GM18861 (cell line): ENCODE measurements at regions not wholly inside any gene's neighbourhood (a gene's known extent, or its start where the extent isn't known, plus 50 kb on each side); places are given as distances from the start of the nearest gene placed in this dataset.
"Not testable (repeated sequence)": the region's sequence is repeated elsewhere in the genome, so short reads cannot be mapped to it uniquely, and the experiment has no call there.

ENCODE experiments used
- ATAC-seq: cut with Tn5 transposase; IDR thresholded peaks from one replicate; pipeline ENCODE4 v1.9.1; 2021; ENCODE audit not compliant: unreplicated experiment

DNA sequence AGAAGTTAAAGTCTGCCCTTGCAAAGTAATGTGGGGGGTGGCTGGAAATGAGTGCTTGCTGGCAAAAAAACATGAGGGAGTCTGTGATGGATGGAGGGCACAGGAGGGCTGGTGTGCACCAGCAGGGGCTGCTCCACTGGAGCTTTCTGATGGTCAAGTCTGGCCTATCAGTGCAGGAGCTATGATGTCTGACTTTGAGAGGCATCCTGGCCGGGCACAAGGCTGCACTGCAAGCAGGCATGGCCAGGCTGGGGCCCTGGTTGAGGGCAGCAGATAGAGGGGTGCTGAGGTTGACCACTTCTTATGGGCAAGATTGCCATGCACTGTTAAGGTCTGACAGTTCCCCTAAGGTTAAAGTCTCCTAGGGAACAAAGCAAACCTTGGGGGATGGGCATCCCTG is 1140.2 kb downstream of the FAM133A start:
- ATAC-seq = no peak

DNA sequence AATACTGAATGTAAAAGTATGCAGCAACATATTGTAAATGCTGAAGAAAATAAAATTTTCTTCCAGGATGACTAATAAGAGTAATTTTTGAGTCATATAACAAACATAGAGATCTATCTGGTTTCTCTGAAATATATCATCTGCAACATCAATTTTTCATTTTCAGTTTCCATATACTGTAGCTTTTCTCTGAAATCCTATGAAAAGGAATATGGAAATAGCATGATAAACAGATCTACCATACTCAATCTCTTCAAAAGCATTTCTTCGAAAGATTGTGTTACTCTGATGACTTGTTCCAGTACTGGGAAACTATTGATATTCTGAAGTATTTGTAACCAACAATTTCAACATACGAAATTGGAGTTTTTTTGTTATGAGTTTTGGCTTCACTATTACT is 1156.7 kb downstream of the FAM133A start:
- ATAC-seq = no peak

DNA sequence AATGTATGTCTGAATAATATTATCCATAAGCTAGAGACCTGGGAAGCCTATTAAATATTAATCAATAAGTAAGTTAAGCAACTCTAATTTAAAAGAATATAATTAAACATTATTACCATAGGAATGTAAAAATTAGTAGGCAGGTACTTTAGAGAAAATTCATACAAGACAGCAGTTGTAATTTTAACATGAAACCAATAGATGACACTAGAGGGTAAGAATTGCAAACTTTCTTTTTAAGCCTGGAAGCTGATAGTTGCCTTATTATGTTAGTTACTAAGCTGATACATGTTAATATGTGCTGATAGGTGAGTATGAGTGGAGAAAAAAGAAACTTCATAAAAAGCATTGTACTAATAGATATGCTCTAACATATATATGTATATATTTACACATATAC is 1157.4 kb downstream of the FAM133A start:
- no peak for ATAC-seq

DNA sequence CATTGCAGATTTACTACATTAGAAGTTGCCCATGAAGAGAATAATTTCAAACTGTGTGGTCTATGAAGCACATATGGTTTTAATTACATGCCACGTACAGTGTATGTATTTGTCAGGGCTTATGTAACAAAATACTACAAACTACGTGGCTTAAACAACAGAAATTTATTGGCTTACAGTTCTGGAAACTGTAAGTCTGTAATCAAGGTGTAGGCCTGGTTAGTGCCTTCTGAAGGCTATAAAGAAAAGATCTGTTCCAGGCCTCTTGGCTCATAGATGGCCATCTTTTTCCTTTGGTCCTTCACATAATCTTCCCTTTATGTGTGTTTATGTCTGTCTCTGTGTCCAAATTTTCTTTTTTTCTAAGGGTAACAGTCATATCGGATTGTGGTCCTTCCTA is 1160.2 kb downstream of the FAM133A start:
- no peak for ATAC-seq

DNA sequence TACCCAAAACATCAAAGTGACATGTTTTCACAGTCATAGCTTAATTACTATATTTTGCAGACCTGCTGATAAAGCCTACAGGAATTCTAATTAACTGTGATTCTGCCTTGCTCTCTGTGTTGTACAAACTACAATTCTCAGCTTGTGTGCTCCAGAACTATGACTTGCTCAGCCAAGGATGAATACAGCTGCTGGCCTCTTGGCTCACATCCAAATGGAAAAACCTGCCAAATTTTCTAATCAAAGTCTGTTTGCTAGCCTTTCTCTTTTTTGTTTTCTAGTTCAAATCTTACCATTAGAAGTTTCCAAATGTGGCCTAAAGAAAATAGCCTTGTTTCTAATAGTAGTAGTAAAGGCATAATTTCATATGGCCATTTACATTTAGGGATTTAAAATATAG is 1176.8 kb downstream of the FAM133A start:
- ATAC-seq = no peak

DNA sequence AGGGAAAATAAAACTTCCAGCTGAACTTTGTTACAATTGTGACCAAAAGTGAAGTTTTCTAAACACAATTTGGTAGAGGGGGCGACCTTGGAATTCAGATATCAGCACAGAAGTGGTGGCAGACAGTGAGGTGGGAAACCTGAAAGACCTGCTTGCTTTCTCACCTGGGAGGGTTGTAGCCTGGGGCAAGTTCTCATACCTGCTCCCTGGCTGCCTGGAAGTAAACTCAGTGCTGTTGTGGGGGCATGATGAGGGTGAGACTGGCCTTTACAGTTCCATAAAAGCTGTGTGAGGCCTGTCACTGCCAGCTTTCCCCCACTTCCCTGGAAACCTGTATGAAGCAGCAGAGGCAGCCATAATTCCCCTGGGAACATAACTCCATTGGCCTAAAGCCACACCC is 1180.2 kb downstream of the FAM133A start:
- no peak for ATAC-seq

DNA sequence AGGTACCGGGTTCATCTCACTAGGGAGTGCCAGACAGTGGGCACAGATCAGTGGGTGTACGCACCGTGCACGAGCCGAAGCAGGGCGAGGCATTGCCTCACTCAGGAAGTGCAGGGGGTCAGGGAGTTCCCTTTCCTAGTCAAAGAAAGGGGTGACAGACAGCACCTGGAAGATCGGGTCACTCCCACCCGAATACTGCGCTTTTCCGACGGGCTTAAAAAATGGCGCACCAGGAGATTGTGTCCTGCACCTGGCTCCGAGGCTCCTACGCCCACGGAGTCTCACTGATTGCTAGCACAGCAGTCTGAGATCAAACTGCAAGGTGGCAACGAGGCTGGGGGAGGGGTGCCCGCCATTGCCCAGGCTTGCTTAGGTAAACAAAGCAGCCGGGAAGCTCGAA is 1188.5 kb downstream of the FAM133A start:
- not testable (repeated sequence) for ATAC-seq

DNA sequence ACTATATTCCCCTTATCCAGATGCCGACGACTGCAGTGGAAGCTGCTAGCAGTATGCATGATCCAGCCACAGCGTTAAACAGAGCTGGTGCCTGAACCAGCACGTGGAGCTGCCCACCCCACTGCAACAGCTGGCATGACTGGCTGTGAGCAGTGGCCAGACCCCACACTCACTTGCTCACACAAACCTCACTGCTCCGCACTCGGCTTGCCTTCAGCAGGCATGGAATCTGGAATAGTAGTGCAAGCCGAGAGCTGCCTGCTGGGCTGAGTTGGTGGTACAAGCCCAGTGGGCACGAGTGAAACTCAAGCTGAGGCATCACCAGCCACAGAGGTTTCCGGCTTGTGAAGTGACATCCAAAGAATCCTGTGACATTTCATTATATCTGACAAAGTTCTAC is 1197.6 kb downstream of the FAM133A start:
- no peak for ATAC-seq

DNA sequence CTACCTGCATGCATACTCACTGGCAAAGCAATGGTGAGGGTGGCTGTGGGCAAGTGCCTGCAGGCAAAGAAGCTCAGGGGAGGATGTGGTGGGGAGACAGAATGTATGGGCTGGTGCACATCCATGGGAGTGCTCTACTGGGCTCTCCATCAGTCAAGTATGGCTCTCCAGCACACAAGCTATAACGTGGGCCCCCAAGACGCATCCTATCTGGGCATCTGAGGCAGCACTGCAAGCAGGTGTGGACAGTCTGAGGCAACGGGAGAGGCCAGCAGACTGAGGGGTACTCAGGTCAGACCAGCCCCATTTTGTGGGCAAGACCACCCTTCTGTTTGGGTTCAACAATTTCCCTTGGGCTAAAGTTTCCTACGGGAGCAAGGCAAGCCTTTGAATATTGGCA is 1227.8 kb downstream of the FAM133A start:
- no peak for ATAC-seq

DNA sequence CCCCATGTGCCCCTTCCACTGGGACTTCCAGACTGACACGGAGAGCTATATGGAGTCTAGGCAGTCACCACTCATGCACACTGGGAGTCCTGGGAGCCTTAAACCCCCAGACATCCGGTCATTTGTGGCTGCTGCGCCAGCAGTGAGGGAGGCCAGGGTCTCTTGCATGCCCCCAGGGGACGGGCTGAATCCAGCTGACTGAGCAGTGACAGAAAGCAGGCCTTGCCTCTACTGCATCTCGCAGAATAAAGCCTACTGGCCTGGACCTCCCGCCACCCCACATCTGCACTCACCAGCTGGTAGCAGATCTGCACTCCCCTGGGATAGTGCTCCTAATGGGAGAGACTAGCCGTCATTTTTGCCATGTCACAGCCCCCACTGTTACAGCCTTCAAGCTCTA is 1234.2 kb downstream of the FAM133A start:
- no peak for ATAC-seq

DNA sequence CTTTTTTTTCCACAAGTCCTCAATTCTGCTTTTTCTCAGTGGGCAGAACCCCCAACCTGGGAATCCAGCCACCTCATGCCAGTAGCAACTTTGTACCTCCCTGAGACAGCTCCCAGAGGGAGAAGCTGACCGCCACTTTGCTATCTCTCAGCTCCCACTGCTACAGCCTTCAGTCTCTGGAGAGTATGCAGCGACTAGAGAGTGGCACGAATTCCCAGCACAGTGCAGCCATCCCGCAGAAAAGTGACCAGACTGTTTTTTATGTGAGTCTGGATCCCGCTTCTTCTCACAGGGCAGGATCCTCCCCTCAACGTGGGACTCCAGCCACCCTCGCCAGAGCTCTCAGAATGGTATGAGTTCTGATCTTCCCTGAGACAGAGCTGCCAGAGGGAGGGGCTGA is 1234.6 kb downstream of the FAM133A start:
- ATAC-seq = no peak

DNA sequence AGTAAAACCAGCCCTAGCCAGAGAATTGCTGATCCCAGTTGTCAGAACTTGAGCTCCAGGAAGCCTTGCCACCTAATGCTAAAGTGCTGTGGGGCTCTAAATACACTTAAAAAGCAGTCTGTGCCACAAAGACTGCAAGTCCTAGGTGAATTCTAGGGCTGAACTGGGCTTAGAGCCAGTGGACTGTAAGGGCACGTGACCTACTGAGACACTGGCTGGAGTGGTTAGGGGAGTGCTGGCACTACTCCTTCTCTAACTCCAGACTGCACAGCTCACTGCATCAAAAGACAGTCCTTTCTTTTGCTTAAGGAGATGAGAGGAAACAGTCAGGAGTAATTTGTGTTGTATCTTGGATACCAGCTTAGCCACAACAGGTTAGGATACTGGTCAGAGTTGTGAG is 1240.2 kb downstream of the FAM133A start:
- ATAC-seq = no peak

DNA sequence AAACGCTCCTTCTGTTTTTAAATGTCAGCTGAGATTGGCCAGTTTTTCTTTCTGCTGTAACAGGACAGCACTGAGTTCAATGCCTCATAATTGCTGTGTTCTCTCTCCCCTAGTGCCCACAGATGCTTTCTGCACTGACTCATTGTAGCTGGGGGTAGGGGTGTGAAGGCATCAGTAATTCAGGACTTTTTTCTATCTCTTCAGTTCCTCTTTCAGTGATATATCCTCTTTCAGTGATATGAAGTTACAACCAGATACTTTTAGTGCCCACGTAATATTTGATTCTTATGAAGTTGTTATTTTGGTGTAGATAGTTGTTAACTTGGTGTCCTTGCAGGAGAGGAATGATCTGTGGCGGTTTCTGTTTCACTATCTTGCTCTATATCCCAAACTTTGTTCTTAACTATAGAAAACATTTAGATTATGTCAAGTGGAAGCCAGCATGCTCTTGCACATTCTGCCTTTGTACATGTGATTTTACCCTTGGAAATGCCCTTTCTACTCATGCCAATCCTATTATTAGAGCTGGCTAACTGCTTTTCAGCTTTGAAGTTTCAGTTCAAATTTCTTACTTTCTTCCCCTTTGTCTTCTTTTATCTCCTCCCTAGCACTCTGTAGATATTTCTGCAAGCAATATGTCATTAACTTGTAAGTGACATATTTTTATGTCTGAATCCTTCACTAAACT is 1258.4 kb downstream of the FAM133A start:
- no peak for ATAC-seq

DNA sequence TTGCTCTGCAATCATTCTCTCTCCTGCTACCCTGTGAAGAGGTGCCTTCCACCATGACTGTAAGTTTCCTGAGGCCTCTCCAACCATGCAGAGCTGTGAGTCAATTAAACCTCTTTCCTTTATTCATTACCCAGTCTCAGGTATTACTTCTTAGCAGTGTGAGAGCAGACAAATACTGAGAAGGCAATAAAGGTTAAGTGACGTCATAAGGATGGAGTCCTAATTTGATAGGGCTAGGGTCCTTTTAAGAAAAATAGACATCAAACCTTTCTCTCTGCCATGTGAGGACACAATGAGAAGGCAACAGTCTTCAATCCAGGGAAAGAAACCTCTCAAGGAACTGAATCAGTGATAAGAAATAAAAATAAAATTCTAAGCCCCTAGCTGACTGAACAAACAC is 1262.7 kb downstream of the FAM133A start:
- ATAC-seq = no peak

DNA sequence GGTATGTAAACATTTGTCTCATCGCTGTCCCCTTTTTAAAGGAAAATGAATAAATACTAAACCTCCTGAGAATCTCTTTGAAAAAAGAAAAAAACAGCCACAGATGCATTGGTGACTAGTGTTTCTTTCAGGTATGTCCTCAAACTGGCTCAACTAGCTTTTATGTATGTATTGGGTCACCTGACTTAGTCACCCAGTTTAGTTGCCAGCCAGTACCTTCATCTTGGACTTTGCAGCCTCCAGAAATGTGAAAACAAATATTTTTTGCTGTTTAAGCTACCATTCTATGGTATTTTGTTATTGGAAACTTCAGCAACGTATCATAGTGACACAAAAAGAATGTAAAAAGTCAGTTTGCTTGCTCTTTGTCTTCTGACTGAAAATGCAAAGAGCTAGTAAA is 1263.5 kb downstream of the FAM133A start:
- ATAC-seq = no peak

DNA sequence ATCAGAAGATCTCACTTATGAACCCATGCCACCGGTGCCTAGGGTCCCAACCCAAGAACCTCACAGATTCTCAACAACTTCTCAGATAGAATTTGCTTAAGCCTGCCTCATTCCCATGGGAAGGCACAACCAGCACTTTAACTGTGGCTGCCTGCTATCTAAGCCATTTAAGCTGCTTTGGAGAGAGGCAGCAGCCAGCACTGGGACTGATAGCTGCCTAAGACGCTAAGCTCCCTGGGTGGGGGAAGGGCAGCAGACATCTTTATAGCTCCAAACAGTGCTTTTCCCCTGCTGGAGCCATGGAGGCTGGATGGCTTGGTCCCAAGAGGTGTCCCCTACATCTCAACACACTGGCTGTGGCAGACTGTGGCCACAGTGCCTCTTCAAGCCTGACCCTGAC is 1268.6 kb downstream of the FAM133A start:
- ATAC-seq = no peak

DNA sequence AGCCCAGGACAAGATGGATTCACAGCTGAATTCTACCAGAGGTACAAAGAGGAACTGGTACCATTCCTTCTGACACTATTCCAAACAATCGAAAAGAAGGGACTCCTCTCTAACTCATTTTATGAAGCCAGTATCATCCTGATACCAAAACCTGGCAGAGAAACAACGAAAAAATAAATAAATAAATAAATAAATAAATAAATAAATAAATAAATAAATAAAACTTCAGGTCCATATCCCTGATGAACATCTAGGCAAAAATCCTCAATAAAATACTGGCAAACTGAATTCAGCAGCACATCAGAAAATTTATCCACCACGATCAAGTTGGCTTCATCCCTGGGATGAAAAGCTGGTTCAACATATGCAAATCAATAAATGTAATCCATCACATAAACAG is 1272.1 kb downstream of the FAM133A start:
- ATAC-seq = not testable (repeated sequence)

DNA sequence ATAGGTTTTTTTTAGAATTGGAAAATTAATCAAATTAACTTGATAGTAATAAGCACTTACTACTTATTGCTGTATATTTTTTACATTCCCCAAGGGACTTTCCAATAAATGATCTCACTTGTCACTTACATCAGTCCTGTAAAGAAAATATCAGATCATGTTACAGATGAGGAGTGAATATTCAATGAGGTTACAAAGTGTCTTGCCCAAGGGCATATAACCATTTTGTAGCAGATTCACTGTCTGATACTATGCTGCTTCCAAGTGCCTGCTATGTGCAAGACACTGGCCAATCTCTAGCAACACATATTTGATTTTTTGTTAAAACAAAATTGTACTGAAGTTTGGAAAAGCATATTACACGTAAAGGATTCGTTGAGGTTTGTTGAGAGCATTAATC is 1287.7 kb downstream of the FAM133A start:
- ATAC-seq = no peak

DNA sequence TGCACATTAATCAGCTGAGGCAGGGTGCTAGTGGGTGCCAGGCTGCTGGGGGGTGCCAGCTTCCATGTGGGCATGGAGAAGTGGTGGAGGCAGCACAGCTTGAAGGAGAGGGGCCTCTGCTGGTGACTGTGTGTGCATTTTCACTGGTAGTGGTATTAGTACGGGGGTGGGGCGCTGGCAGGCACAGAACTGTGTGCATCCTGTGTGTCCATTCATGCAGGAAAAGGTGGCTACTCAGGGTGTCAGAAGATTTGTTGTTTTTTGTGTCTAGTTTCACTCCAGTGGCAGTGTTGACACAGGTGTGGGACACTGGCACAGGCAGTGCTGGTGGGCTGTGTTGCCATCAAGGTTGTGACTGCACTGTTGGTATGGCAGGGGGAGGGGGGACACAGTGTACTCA is 1303.6 kb downstream of the FAM133A start:
- ATAC-seq = no peak

DNA sequence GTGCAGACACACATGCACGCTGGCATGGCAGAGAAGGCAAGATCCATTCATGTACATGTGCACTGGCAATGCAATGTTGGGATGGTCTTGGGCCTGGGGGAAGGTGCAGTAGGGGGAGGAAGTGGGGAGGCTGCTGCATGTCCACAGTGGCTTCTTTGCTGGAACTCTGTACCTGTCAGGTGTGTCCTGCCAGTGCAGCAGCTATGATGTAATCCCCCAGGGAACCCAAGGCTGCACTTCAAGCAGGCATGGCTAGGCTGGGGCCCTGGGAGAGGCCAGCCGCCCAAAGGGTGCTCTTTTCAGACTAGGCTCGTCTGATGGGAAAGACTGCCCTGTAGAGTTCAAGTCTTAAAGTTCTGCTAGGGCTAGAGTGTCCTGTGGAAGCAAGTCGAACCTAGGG is 1304.0 kb downstream of the FAM133A start:
- ATAC-seq = no peak
